A549 (cell line): ENCODE measurements at regions not wholly inside any gene's neighbourhood (a gene's known extent, or its start where the extent isn't known, plus 50 kb on each side); places are given as distances from the start of the nearest gene placed in this dataset.

ENCODE experiments used
- CBX8 ChIP-seq: fragments of 200-600 bp; sonication (generic); IDR thresholded peaks from 2 replicates; pipeline ENCODE4 v1.6.1; 2016
- CTCF ChIP-seq: fragments of >200 bp; sonication (Bioruptor Twin); formaldehyde crosslinking; IDR thresholded peaks from 3 replicates; pipeline ENCODE4 v1.5.1; 2016
- HDAC2 ChIP-seq: fragments of 200-600 bp; sonication (generic); IDR thresholded peaks from 2 replicates; pipeline ENCODE4 v1.6.1; 2016
- MAX ChIP-seq: IDR thresholded peaks from 2 replicates; pipeline ENCODE4 v1.6.1; 2012
- PBX3 ChIP-seq: IDR thresholded peaks from 2 replicates; pipeline ENCODE4 v1.6.1; 2012
- POLR2A ChIP-seq: IDR thresholded peaks from 2 replicates; pipeline ENCODE4 v1.6.1; 2012; ENCODE audit warnings: mild to moderate bottlenecking, low read length
- POLR2AphosphoS2 ChIP-seq: conservative IDR thresholded peaks from 2 replicates; pipeline ENCODE4 v1.6.1; 2012; ENCODE audit warnings: low read length, improper control_type of control experiment, inconsistent platforms
- RAD21 ChIP-seq, 2 experiments: fragments of >200 bp in 1 of 2; sonication (Bioruptor Twin) in 1 of 2; formaldehyde crosslinking in 1 of 2; IDR thresholded peaks in 1 of 2; conservative IDR thresholded peaks in 1 of 2; 2 replicates in 1 of 2; 3 replicates in 1 of 2; pipeline ENCODE4 v1.6.1; 2012 to 2018; ENCODE audit warnings: inconsistent platforms in 1 of 2
- SMC3 ChIP-seq: fragments of >200 bp; sonication (Bioruptor Twin); formaldehyde crosslinking; IDR thresholded peaks from 3 replicates; pipeline ENCODE4 v1.6.1; 2018; ENCODE audit warnings: inconsistent platforms

GRCh38 chrX:28225513-28225912 is 244.3 kb upstream of the DCAF8L1 start:
- TF ChIP-seq CTCF: no peak
- no peak for TF ChIP-seq POLR2A
- TF ChIP-seq HDAC2: no peak
- TF ChIP-seq MAX: no peak
- TF ChIP-seq RAD21 (conservative IDR thresholded peaks at IDR 0.05 in 1 of 2, IDR thresholded peaks at IDR 0.05 in 1 of 2): no peak
- TF ChIP-seq POLR2AphosphoS2: no peak
- TF ChIP-seq CBX8: no peak
- no peak for TF ChIP-seq PBX3
- TF ChIP-seq SMC3: no peak
